GM18907 (cell line): ENCODE measurements at regions not wholly inside any gene's neighbourhood (a gene's known extent, or its start where the extent isn't known, plus 50 kb on each side); places are given as distances from the start of the nearest gene placed in this dataset.

Experiments used
- ATAC-seq: cut with Tn5 transposase; IDR thresholded peaks from one replicate; pipeline ENCODE4 v1.9.1; 2021; ENCODE audit warnings: mild to moderate bottlenecking, moderate library complexity; ENCODE audit not compliant: unreplicated experiment

GRCh38 chr2:136206613-136207012 lies 88.7 kb upstream of the CXCR4 start:
- peak; percentile 98 for ATAC-seq

GRCh38 chr2:136205615-136206014 lies 87.7 kb upstream of the CXCR4 start:
- no peak for ATAC-seq

- ATAC-seq, result no peak
These were observed 87.0 kb upstream of the CXCR4 start for GRCh38 chr2:136204971-136205370.

GRCh38 chr2:136195226-136195625 lies 77.3 kb upstream of the CXCR4 start:
- no peak for ATAC-seq

GRCh38 chr2:136191041-136191440 lies 73.1 kb upstream of the CXCR4 start:
- ATAC-seq, result no peak

- ATAC-seq, result no peak
These were observed 71.4 kb upstream of the CXCR4 start for GRCh38 chr2:136189221-136189782.

GRCh38 chr2:136188086-136188485 lies 70.1 kb upstream of the CXCR4 start:
- ATAC-seq, result no peak

GRCh38 chr2:136185981-136186776 lies 68.2 kb upstream of the CXCR4 start:
- ATAC-seq, result no peak

GRCh38 chr2:136183097-136183496 lies 65.1 kb upstream of the CXCR4 start:
- no peak for ATAC-seq

GRCh38 chr2:136182315-136182714 lies 64.4 kb upstream of the CXCR4 start:
- no peak for ATAC-seq

- no peak for ATAC-seq
These were observed 61.6 kb upstream of the CXCR4 start for GRCh38 chr2:136179602-136179975.

GRCh38 chr2:136178941-136179601 lies 61.1 kb upstream of the CXCR4 start:
- ATAC-seq, result no peak

GRCh38 chr2:136175868-136176267 lies 57.9 kb upstream of the CXCR4 start:
- no peak for ATAC-seq

GRCh38 chr2:136175466-136175865 lies 57.5 kb upstream of the CXCR4 start:
- ATAC-seq, result no peak

GRCh38 chr2:136173126-136173525 lies 55.2 kb upstream of the CXCR4 start:
- ATAC-seq, result no peak

- no peak for ATAC-seq
These were observed 53.3 kb upstream of the CXCR4 start for GRCh38 chr2:136171223-136171622.

- ATAC-seq, result no peak
These were observed 50.8 kb upstream of the CXCR4 start for GRCh38 chr2:136168720-136169119.

GRCh38 chr2:136167721-136168475 lies 49.9 kb upstream of the CXCR4 start:
- ATAC-seq, result no peak
